Transverse colon (tissue), 4 donors: ENCODE measurements at regions not wholly inside any gene's neighbourhood (a gene's known extent, or its start where the extent isn't known, plus 50 kb on each side); places are given as distances from the start of the nearest gene placed in this dataset.

ENCODE experiments used
- DNase-seq: peaks from one replicate; pipeline ENCODE4 v3.0.0-alpha.2; 2019
- H3K27ac ChIP-seq, 4 donors: fragments of 200-600 bp; sonication (generic); 2 replicates each; pipeline ENCODE4 v1.5.1; 2016 to 2018; ENCODE audit warnings: inconsistent platforms in 4 of 4
- H3K27me3 ChIP-seq: fragments of 200-600 bp; sonication (generic); 2 replicates; pipeline ENCODE4 v1.5.1; 2017; ENCODE audit warnings: inconsistent platforms
- H3K36me3 ChIP-seq, 4 donors: fragments of 200-600 bp; sonication (generic); 2 replicates each; pipeline ENCODE4 v1.5.1; 2017 to 2019; ENCODE audit warnings: inconsistent platforms in 4 of 4
- H3K4me1 ChIP-seq, 4 donors: fragments of 200-600 bp; sonication (generic); 2 replicates each; pipeline ENCODE4 v1.5.1; 2017 to 2020; ENCODE audit warnings: inconsistent platforms in 4 of 4
- H3K4me3 ChIP-seq, 4 donors: fragments of 200-600 bp; sonication (generic); 1 replicate in 1 of 4; 2 replicates in 3 of 4; pipeline versions ENCODE4 v1.5.1 to v1.6.1; 2017 to 2019; ENCODE audit warnings: inconsistent platforms in 4 of 4
- H3K9me3 ChIP-seq, 2 donors: fragments of 200-600 bp; sonication (generic); 2 replicates each; pipeline ENCODE4 v1.5.1; 2017 to 2019; ENCODE audit warnings: inconsistent platforms in 2 of 2
- CTCF ChIP-seq, 5 experiments: fragments of 200-600 bp in 3 of 5; fragments of 450-650 bp in 2 of 5; sonication (generic) in 3 of 5; IDR thresholded peaks; 1 replicate in 2 of 5; 2 replicates in 3 of 5; pipeline ENCODE4 v1.5.1; 2016 to 2017; ENCODE audit warnings: antibody characterized with exemption in 5 of 5, inconsistent platforms in 3 of 5, mild to moderate bottlenecking in 2 of 5, moderate library complexity in 1 of 5
- EP300 ChIP-seq: sonication (generic); formaldehyde crosslinking; IDR thresholded peaks from one replicate; pipeline ENCODE4 v1.6.1; 2017; ENCODE audit warnings: antibody characterized with exemption, low read depth
- POLR2A ChIP-seq: fragments of 450-650 bp; IDR thresholded peaks from one replicate; pipeline ENCODE4 v1.6.1; 2016; ENCODE audit warnings: antibody characterized with exemption, mild to moderate bottlenecking, moderate library complexity
- POLR2AphosphoS5 ChIP-seq, 3 donors: sonication (generic); formaldehyde crosslinking; IDR thresholded peaks; one replicate each; pipeline ENCODE4 v1.6.1; 2016; ENCODE audit warnings: antibody characterized with exemption in 3 of 3
- WGBS, 2 donors: methylation state at CpG; one replicate each; pipeline ENCODE4 v1.1.5; 2018; ENCODE audit warnings: low coverage in 1 of 2; 5-methylcytosine and 5-hydroxymethylcytosine counted together
- in situ Hi-C, 4 donors: fragments of 200-750 bp; cut with MboI; loops; one replicate each; pipeline versions ENCODE4 v1.15.0 to v1.15.1; 2017; ENCODE audit warnings: low sequenced_read_pairs in 3 of 4, low pct_ligation_motif_present in 1 of 4, low pct_unique_long_range_greater_than_20kb in 1 of 4
- intact Hi-C: fragments of 100-400 bp; cut with DNase I; formaldehyde crosslinking; loops from one replicate; pipeline ENCODE4 v1.15.1; 2023; ENCODE audit warnings: low total_unique reads

GRCh38 chr11:104704888-104705287 lies 193.4 kb downstream of the CASP12 start:
- H3K27me3 ChIP-seq = no peaks in the 10 kb centered on the region
- H3K27ac ChIP-seq = peak overlapping the region; percentile 34 to 63 (median 38)
- H3K4me3 ChIP-seq = no peak overlapping the region
- in situ Hi-C loops (no loop called here), intact Hi-C loops (no loop called here)
- no peaks in the 10 kb centered on the region for H3K9me3 ChIP-seq
- no peaks in the 10 kb centered on the region for H3K36me3 ChIP-seq
- no peak for TF ChIP-seq EP300
- TF ChIP-seq POLR2AphosphoS5 (IDR thresholded peaks at IDR 0.05) = no peak
- TF ChIP-seq POLR2A = no peak
- TF ChIP-seq CTCF (IDR thresholded peaks at IDR 0.05) = no peak
- 67% methylated on average over 1 of the region's 1 CpG for WGBS, 2 donors
- H3K4me1 ChIP-seq = peaks cover 0 to 11% (median 2%) of the 10 kb centered on the region in 4 donors
- no peak for DNase-seq

GRCh38 chr11:104704146-104704830 lies 194.0 kb downstream of the CASP12 start:
- Histone ChIP-seq H3K4me1 (peaks cover 0 to 11% (median 2%) of the 10 kb centered on the region in 4 donors), H3K4me3 (no peak overlapping the region), H3K9me3 (no peaks in the 10 kb centered on the region), H3K27ac (peak overlapping the region in 2 of 4 donors; percentile 38 to 63), H3K36me3 (no peaks in the 10 kb centered on the region), H3K27me3 (no peaks in the 10 kb centered on the region)
- TF ChIP-seq EP300 = no peak
- TF ChIP-seq CTCF (IDR thresholded peaks at IDR 0.05) = no peak
- TF ChIP-seq POLR2A = no peak
- intact Hi-C loops = no loop called here
- WGBS, 2 donors = 90 to 97% methylated on average over 2 of the region's 2 CpGs
- no peak for DNase-seq
- in situ Hi-C loops = no loop called here

GRCh38 chr11:104700609-104701008 lies 197.7 kb downstream of the CASP12 start:
- no peaks in the 10 kb centered on the region for H3K9me3 ChIP-seq
- H3K4me1 ChIP-seq = peaks cover 0 to 6% (median 2%) of the 10 kb centered on the region in 4 donors
- no peak overlapping the region for H3K27ac ChIP-seq
- no peak for DNase-seq
- TF ChIP-seq EP300 (no peak), CTCF (IDR thresholded peaks at IDR 0.05) (no peak), POLR2AphosphoS5 (IDR thresholded peaks at IDR 0.05) (no peak), POLR2A (no peak)
- H3K27me3 ChIP-seq = no peaks in the 10 kb centered on the region
- no peaks in the 10 kb centered on the region for H3K36me3 ChIP-seq
- intact Hi-C loops (no loop called here), in situ Hi-C loops (no loop called here)
- no peak overlapping the region for H3K4me3 ChIP-seq

- H3K36me3 ChIP-seq = no peaks in the 10 kb centered on the region
- H3K4me1 ChIP-seq = peaks cover 0 to 2% (median under 1%) of the 10 kb centered on the region in 4 donors
- H3K27me3 ChIP-seq = no peaks in the 10 kb centered on the region
- H3K9me3 ChIP-seq = no peaks in the 10 kb centered on the region
- H3K27ac ChIP-seq = no peak overlapping the region
- in situ Hi-C loops (loop anchor here in 1 of 4 donors (5.0 kb wide), 1 partner anchor 47 kb away; no protein-coding TSS in a partner anchor), intact Hi-C loops (no loop called here)
- TF ChIP-seq POLR2AphosphoS5 (IDR thresholded peaks at IDR 0.05) = no peak
- TF ChIP-seq POLR2A = no peak
- no peak for TF ChIP-seq EP300
- TF ChIP-seq CTCF (IDR thresholded peaks at IDR 0.05) = no peak
- H3K4me3 ChIP-seq = no peak overlapping the region
- no peak for DNase-seq
These were observed 198.3 kb downstream of the CASP12 start for GRCh38 chr11:104699981-104700380.
